Left lung (tissue), 4 donors: ENCODE measurements at regions not wholly inside any gene's neighbourhood (a gene's known extent, or its start where the extent isn't known, plus 50 kb on each side); places are given as distances from the start of the nearest gene placed in this dataset.

Source experiments
- ATAC-seq: fragments of 200-7000 bp; cut with Tn5 transposase; one replicate; pipeline ENCODE4 v1.9.1; 2020; ENCODE audit warnings: moderate library complexity
- DNase-seq, 4 donors: peaks; one replicate each; pipeline ENCODE4 v3.0.0-alpha.2; 2013 to 2020
- H3K27ac ChIP-seq, 2 donors: fragments of 200-600 bp; sonication (generic) in 1 of 2; one replicate each; pipeline versions ENCODE4 v1.5.0 to v1.8.0; 2020 to 2021
- H3K27me3 ChIP-seq, 2 donors: fragments of 200-600 bp; sonication (generic) in 1 of 2; one replicate each; pipeline versions ENCODE4 v1.5.0 to v1.8.0; 2020 to 2021
- H3K36me3 ChIP-seq, 2 donors: fragments of 200-600 bp; sonication (generic) in 1 of 2; one replicate each; pipeline versions ENCODE4 v1.5.0 to v1.8.0; 2020 to 2021
- H3K4me1 ChIP-seq, 2 donors: fragments of 200-600 bp; one replicate each; pipeline ENCODE4 v1.8.0; 2021
- H3K4me3 ChIP-seq, 2 donors: fragments of 200-600 bp; sonication (generic) in 1 of 2; one replicate each; pipeline versions ENCODE4 v1.5.0 to v1.8.0; 2020 to 2021; ENCODE audit warnings: mild to moderate bottlenecking in 1 of 2
- H3K9me3 ChIP-seq, 2 donors: fragments of 200-600 bp; sonication (generic) in 1 of 2; one replicate each; pipeline versions ENCODE4 v1.5.0 to v1.8.0; 2020 to 2021
- intact Hi-C, 2 donors: fragments of 100-400 bp; cut with DNase I; formaldehyde crosslinking; loops; one replicate each; pipeline versions ENCODE4 v1.11.2 to v1.14.2; 2022
- TF ChIP-seq, protein P1 (sequence below), 2 donors: fragments of 200-600 bp; sonication (generic) in 1 of 2; IDR thresholded peaks; one replicate each; pipeline versions ENCODE4 v1.5.0 to v1.8.0; 2021; ENCODE audit warnings: antibody characterized with exemption in 2 of 2
- donor health status: DM: no; HTN: yes; CAD: no.
- donor health status: DM: no; HTN: no; CAD: no.

DNA sequence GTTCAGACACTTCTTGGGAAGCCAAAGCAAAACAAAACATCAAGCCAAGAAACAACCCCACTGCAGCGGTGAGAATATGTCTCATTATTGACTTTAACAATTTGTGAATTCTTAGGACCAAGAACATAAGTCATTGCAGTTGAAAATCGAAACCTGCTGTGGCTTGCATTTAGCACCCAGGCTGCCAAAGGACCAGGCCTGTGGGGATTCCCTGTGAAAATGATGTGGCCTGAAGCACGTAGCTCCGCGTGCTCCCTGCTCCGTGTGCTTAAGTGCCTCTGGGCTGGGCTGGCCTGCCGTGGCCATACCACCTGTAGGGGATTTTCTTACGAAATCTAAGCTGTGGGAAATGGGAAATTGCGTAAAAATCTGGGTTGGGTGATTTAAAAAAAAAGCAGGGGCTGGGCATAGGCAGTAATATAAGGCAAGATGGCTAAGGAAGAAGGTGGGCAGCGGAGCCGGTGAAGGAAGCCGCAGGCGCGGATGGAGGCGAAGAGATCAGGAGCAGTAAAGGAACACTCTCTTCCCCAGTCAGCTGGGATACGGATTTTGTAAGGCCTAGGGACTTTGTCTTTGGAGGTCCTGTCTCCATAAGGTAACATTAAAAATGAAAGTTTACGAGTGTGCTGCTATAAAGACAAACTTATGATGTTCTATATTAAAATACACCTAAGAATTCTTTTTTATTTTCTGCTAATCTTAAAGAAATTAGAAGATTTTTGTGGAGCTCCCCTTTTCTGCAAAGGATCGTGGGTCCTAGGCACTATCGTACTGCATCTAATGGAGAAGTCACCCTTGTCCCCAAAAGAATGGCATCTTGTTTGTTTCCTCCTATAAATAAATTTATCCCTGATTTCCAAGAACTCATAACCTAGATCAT, 189.6 kb upstream of the SEMA6A start:
- ATAC-seq (no peak), DNase-seq (no peak)
- Histone ChIP-seq H3K27me3 (no peaks in the 10 kb centered on the region), H3K4me1 (no peaks in the 10 kb centered on the region), H3K36me3 (no peaks in the 10 kb centered on the region), H3K4me3 (no peak overlapping the region), H3K27ac (no peak overlapping the region), H3K9me3 (no peaks in the 10 kb centered on the region)
- TF ChIP-seq, protein P1, sequence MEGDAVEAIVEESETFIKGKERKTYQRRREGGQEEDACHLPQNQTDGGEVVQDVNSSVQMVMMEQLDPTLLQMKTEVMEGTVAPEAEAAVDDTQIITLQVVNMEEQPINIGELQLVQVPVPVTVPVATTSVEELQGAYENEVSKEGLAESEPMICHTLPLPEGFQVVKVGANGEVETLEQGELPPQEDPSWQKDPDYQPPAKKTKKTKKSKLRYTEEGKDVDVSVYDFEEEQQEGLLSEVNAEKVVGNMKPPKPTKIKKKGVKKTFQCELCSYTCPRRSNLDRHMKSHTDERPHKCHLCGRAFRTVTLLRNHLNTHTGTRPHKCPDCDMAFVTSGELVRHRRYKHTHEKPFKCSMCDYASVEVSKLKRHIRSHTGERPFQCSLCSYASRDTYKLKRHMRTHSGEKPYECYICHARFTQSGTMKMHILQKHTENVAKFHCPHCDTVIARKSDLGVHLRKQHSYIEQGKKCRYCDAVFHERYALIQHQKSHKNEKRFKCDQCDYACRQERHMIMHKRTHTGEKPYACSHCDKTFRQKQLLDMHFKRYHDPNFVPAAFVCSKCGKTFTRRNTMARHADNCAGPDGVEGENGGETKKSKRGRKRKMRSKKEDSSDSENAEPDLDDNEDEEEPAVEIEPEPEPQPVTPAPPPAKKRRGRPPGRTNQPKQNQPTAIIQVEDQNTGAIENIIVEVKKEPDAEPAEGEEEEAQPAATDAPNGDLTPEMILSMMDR (IDR thresholded peaks at IDR 0.05): no peak
- intact Hi-C loops: no loop called here

DNA sequence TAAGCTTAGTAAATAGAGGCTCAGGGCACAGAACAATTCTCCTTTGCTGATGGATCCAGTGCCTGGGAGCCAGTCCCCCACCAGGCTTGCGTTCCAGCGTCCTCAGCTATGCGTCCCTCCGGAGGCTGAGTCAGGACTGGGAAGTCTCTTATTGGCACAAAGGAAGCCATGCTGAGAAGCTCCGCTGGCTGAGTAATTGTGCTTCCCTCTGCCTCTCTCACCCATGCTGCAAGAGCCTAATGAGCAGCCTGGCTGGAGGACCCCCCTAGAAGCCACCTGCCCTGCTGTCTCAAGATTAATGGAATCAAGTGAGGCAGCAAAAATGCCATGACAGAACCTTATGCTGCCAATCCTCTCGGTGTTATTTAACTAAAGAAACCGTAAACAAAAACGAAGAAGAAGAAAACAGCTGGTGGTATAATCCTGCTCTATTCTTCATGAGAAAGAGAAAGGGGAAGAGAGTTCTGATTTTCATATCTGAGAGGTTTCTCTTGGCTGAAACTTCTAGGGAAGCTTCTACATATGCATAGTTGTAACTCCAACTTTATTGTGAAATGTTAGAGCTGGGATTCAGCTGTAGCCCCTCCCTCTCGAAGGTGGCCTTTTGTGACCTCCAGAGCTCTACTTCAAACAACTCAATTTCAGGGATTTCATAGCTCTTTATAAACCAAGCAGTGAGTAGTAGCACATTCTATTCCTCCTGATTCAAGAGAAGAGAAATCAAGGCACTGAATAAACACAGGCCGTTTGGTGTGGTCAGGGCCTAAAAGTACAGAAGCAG, 185.4 kb upstream of the SEMA6A start:
- no peak overlapping the region for H3K4me3 ChIP-seq
- no peaks in the 10 kb centered on the region for H3K9me3 ChIP-seq
- TF ChIP-seq, protein P1 (IDR thresholded peaks at IDR 0.05): no peak
- intact Hi-C loops: no loop called here
- DNase-seq (no peak), ATAC-seq (no peak)
- no peaks in the 10 kb centered on the region for H3K4me1 ChIP-seq
- H3K27ac ChIP-seq: no peak overlapping the region
- H3K36me3 ChIP-seq: no peaks in the 10 kb centered on the region
- no peaks in the 10 kb centered on the region for H3K27me3 ChIP-seq

DNA sequence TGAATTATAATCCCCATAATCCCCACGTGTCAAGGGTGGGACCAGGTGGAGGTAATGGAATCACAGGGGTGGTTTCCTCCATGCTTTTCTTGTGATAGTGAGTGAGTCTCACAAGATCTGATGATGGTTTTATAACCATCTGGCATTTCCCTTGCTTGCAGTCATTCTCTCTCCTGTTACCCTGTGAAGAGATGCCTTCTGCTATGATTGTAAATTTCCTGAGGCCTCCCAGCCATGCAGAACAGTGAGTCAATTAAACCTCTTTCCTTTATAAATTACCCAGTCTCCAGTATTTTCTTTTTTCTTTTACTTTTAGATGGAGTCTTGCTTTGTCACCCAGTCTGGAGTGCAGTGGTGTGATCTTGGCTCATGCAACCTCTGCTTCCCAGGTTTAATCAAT, 182.7 kb upstream of the SEMA6A start:
- DNase-seq (no peak), ATAC-seq (no peak)
- Histone ChIP-seq H3K36me3 (no peaks in the 10 kb centered on the region), H3K4me1 (no peaks in the 10 kb centered on the region), H3K27ac (no peak overlapping the region), H3K4me3 (no peak overlapping the region), H3K9me3 (no peaks in the 10 kb centered on the region), H3K27me3 (no peaks in the 10 kb centered on the region)
- intact Hi-C loops: no loop called here
- TF ChIP-seq, protein P1 (IDR thresholded peaks at IDR 0.05): no peak

DNA sequence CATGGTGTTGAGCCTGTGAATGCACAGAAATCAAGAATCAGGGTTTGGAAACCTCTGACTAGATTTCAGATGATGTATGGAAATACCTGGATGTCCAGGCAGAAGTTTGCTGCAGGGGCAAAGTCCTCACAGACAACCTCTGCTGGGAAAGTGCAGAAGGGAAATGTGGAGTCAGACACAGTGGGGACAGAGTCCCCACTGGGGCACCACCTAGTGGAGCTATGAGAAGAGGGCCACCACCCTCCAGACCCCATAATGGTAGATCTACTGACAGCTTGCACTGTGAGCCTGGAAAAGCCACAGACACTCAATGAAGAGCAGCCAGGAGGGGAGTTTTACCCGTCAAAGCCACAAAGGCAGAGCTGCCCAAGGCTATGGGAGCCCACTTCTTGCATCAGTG, 181.9 kb upstream of the SEMA6A start:
- ATAC-seq (no peak), DNase-seq (no peak)
- Histone ChIP-seq H3K27me3 (no peaks in the 10 kb centered on the region), H3K4me1 (no peaks in the 10 kb centered on the region), H3K4me3 (no peak overlapping the region), H3K9me3 (no peaks in the 10 kb centered on the region), H3K27ac (no peak overlapping the region), H3K36me3 (no peaks in the 10 kb centered on the region)
- intact Hi-C loops: no loop called here
- TF ChIP-seq, protein P1 (IDR thresholded peaks at IDR 0.05): no peak

DNA sequence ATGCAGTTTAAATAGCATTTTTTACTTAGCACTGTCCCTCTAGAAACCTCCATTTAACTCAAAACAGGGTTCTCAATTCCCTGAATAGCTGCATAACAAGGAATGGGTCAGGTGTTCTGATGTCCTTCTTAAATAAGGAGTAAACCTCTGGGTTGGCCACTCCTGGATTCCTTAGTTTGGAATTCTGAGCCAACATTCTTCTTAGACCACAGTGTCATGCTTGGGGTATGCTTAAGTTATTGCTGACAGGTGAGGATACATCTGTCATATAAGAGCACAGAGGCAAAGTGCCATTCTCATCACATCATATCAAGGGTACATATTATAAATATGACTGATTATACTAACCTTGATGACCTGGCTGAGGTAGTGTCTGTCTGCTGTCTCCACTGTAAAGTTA, 179.9 kb upstream of the SEMA6A start:
- intact Hi-C loops: no loop called here
- DNase-seq (no peak), ATAC-seq (no peak)
- H3K36me3 ChIP-seq: no peaks in the 10 kb centered on the region
- H3K27ac ChIP-seq: no peak overlapping the region
- H3K27me3 ChIP-seq: no peaks in the 10 kb centered on the region
- H3K4me1 ChIP-seq: no peaks in the 10 kb centered on the region
- H3K9me3 ChIP-seq: no peaks in the 10 kb centered on the region
- no peak overlapping the region for H3K4me3 ChIP-seq
- TF ChIP-seq, protein P1 (IDR thresholded peaks at IDR 0.05): no peak
